HPDE6-E6E7 (cell line): ENCODE measurements at regions not wholly inside any gene's neighbourhood (a gene's known extent, or its start where the extent isn't known, plus 50 kb on each side); places are given as distances from the start of the nearest gene placed in this dataset.
"Not testable (repeated sequence)": the region's sequence is repeated elsewhere in the genome, so short reads cannot be mapped to it uniquely, and the experiment has no call there.

Experiments used
- DNase-seq: peaks from one replicate; pipeline ENCODE4 v3.0.0; 2011; ENCODE audit warnings: missing footprints; ENCODE audit errors: extremely low spot score

DNA sequence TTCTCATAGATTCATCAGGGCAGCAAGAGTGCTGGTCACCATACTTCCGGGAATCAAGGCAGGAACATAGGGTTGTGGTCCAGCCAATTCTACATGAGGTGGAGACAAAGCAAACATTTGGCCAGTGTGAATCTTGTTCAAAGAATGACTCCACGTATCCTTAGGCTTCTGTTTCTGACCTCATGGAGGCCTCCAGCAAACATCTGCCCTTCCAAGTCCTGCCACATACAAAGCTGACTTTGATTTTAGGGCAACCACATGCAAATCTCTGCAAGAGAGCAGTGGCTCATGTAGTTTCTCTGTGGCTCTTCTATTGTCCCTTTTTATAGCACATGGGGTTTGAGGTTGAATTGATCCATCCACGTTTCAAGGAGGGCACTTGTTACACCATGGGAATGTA, 132.1 kb upstream of the MMADHC start:
- no peak for DNase-seq

GRCh38 chr2:149716687-149717086, 129.1 kb upstream of the MMADHC start:
- no peak for DNase-seq

GRCh38 chr2:149715894-149716293, 128.3 kb upstream of the MMADHC start:
- no peak for DNase-seq

- DNase-seq = peak; percentile 17
Measured at GRCh38 chr2:149715005-149715592, 127.5 kb upstream of the MMADHC start.

DNA sequence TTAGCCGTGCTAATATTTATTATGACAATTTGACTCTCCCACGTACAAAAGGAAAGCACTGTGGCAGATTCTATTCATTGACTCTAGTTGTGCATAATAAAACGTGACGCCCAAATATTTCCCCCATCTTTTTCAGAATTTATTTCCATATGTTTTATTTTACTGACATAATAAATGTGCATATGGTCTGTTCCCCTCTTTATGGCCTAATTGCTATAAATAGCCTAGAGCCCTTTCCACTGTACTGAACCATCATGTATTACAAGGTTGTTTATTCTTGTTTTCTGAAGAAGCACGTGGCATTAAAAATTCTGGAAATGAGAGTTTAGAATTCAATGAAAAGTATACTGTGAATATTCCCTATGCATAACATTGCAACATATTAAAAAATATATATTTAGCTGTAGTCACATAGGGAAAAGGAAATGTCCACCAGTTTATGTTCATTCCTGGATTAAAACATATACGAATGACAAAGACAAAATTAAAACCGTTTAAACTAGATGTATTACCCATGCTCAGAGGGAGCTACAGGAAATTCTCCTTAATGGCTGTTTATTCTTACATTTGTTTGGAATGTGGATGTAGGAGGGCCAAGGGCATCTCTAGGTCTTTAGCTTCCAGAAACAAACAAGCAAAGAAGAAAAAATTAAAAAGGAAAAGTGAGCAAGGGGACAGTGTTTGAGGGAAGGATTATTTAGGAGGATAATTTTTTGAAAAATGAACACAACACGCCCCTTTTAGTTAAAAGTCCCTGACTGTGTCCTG, 122.1 kb upstream of the MMADHC start:
- no peak for DNase-seq

DNA sequence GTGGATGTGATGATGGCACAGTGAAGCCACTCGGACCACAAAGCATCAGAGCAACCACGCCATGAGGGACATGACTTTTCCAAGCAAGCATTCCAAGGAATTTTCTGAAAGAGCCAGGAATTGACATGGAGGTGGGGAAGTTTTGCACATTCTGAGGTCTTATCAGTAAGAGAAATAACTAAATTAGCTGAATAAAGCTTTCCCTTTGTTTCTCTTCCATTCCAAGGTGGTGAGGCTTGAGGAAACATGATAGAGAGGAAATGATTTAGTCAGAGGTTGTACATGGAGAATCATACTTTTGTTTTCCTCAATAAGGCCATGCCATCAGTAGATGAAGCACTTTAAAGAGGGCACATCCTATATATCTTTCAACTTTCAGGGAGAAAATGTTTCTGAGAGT, 115.7 kb upstream of the MMADHC start:
- peak; percentile 7 for DNase-seq

- DNase-seq = no peak
Measured at GRCh38 chr2:149702571-149702970, 115.0 kb upstream of the MMADHC start.

DNA sequence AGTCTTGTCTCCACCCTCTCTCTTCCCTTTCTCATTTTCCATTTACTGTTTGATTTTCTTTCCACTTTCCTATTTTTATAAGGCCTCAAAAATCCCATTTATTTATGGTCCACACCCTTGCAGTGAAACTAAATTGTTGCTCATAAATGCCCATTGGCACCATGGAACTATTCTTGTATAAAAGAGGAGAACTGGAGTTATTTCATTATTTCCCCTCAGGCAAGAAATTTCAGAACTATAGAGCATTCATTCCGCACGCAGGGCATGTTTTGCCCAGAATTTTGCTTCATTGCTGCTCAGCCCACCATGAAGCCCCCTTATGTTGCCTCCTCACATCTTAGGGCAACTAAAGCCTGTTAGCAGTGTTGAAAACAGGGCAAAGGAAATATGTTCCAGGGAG, 113.7 kb upstream of the MMADHC start:
- no peak for DNase-seq

GRCh38 chr2:149692961-149693396, 105.4 kb upstream of the MMADHC start:
- DNase-seq = no peak

DNA sequence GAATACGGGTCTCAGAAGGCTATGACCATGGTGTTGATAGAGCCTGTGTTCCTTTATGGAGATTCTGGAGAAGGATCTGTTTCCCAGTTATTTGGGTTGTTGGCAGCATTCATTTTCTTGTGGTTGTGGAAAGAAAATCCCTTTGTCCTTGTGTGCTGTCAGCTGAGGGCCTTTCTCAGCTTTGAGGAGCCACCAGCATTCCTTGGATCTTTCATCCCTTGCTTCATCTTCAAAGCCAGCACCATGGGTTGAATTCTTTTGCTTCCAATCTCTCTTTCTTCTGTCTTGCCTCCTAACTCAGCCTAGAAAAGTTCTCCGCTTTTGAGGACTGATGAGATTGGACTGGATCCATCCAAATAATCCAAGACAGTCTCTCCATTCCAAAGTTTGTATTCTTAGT, 103.2 kb upstream of the MMADHC start:
- no peak for DNase-seq

DNA sequence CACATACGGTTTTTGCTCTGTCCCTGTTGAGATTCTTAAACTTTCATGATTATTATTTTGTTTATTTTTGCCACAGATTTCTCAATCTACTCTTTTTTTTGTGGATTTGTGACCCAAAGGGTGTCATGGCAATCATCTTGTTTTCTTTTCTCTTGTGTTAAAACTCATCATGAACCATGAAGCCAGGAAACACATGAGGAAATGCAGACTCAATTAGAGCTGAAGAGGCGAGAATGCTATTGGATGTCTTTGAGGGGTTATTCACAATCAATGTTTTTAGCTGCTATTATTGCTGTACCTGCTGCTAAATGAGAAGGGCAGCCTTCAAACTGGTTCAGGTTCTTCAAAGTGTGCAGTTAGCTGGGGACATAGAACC, 99.5 kb upstream of the MMADHC start:
- no peak for DNase-seq

DNA sequence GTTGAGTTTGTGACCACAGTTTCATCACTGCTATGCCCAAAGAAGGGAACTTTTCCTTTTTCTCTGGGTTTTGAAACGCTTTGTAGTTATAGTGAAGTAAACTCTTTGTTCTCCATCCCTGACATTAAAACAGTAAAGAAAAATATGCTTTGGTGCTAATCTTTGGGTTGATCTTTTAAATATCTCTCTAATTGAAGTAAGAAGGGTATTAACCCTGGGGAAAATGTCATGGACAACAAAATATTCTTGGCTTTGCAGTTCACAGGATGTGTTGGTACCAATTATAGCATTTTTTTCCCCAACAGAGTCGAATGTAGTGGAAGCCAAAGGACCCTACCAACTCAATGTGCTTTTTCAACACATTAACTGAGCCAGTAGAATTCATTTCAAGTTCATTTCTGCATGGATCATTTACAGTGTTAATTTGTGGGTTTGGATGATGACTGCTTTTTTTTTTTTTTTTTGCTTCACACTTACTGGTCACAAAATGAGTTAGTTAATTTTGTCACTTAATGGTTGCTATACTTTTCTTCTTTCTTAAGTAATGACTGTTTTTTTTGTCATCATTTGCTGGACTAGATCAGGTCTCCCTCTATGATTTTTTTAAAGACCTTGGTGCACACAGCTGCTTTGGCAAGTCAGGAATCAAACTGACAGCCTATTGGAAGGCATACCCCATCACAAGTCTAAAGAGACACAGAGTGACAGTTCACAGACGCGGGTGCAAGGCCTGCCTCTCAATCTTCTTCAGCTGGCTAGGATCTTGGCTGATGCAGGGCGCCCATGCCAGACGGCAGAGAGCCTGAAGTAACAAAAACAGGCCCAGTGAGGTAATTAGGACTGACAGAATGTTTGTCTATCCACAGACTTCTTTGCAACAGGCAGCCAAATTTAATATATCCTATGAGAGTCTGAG, 98.8 kb upstream of the MMADHC start:
- no peak for DNase-seq

DNA sequence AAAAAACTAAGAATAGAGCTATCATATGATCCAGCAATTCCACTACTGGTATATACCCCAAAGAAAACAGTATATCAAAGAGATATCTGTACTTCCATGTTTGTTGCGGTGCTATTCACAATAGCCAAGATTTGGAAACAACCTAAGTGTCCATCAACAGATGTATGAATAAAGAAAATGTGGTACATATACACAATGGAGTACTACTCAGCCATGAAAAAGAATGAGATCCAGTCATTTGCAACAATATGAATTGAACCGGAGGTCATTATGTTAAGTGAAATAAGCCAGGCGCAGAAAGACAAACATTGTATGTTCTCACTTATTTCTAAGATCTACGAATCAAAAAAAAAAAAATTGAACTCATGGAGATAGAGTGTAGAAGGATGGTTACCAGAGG, 97.8 kb upstream of the MMADHC start:
- not testable (repeated sequence) for DNase-seq

DNA sequence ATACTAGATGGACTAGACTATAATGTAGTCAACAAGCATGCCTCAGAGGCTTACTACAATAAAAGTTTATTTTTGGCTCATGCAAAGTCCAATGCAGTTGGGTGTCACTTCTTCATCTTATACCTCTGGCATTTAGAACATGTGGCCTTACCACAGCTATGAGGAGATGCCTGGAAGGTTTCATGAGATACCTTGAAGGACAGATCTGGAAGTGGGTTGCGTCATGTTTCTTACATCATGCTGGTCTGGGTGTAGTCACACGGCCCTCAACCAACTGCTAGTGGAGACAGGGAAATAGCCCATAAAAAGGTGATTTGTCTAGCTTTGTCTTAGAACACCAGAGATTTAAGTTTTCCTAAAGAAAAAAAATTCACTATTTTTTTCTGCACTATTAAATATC, 91.7 kb upstream of the MMADHC start:
- no peak for DNase-seq

- no peak for DNase-seq
Measured at GRCh38 chr2:149677416-149677815, 89.8 kb upstream of the MMADHC start.

DNA sequence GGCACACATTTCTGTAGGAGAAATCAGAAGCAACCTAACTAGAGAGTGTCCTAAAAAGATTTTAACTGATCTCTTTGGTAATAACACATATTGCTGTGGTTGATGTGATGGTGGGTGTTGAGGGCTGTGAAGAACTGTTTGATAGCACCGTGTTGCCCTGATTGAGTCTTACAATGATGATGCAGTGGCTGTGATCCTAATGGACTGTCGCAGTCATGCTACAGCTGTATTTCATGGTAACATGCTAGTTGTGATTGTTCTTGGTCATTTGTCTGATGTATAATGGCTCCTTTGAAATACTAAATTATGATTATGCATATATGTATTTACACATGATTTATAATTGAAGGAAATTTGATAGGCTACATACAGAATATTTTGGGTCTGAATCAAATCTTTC, 82.5 kb upstream of the MMADHC start:
- DNase-seq = no peak

DNA sequence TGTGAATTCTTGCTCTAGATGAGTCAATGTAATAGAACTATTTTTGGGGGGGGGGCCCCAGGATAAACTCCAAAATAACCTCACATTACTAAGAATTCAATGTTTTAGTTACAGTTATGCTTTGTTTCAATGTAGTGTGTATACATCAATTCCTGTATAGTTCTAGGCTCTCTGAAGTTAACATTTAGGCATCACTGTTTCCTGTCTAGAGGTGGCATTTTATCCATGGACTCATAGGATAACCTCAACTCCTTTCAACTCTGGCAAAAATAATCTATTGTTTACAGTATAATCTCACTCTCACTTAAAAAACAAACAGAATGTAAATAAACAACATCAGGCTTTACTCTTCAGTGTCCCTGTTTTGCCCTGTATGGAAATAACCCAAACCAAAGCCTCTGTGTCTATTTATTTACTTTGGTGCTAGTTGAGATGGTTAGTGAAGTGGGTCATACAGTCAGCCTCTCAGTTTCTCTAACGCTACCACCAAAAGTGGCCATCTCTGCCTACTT, 79.3 kb upstream of the MMADHC start:
- DNase-seq = no peak

DNA sequence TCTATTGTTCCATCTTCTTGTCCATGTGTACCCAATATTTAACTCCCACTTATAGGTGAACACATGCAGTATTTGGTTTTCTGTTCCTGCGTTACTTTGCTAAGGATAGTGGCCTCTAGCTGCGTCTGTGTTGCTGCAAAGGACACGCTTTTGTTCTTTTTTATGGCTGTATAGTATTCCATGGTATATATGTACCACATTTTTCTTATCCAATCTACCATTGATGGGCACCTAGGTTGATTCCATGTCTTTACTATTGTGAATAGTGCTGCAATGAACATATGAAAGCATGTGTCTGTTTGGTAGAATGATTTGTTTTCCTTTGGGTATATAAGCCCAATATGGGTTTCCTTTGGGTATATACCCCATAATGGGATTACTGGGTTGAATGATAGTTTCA, 77.3 kb upstream of the MMADHC start:
- no peak for DNase-seq

GRCh38 chr2:149662556-149662955, 75.0 kb upstream of the MMADHC start:
- DNase-seq = no peak

DNA sequence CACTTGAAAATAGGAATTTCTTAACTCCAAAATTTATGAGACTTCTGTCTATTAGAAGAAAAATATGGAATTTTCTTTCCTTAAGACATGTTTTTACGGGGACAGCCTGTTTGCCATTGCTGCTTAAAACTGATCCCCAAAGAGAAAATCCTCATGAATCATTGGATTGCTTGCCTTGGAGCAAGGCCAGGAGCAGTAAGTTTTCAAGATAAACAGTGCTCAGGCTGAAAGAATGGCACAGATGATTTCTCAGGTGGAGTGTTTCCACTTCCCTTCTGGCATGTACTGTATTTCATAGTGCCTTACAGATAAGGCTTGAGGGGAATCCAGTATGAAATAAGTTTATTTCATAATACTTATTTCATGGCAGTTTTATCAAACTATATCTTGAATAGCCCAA, 74.3 kb upstream of the MMADHC start:
- peak; percentile 1 for DNase-seq

GRCh38 chr2:149658553-149658952, 71.0 kb upstream of the MMADHC start:
- no peak for DNase-seq

DNA sequence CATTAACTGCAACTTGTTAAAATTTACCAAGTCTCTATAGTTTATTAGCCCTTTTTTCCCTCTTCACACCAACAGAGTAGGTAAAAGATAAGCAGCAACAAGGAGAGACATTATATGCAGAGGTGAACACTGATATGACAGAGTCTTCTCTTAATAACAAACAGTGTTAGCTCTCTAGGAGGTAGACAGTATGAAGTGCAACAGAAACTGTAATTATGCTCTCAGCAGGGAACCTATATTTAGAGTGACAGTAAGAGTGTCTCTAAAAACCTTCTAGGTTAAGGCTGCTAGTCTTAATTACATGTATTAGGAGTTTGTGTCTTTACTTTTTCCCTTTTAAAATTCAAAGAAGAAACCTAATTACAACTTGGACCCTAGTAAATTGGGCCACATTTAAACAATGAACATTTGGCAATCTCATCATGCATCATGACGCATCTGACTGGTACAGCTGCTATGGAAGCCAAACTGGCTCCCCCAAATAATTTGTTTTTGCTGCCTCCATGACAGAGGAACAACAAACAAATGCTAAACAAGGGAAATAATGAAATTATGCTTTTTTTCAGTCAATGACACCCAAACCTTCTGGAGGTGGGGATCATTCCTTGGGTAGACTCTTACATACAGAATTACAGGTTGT, 69.9 kb upstream of the MMADHC start:
- DNase-seq = no peak
